Endothelial cell of umbilical vein (primary cell): ENCODE measurements at regions not wholly inside any gene's neighbourhood (a gene's known extent, or its start where the extent isn't known, plus 50 kb on each side); places are given as distances from the start of the nearest gene placed in this dataset.

Experiments
- BruUV-seq: library from RNA; stranded (reverse); fragments of 400-500 nt; replicated peaks from 2 replicates; lab custom pipeline; 2021; lab: Mats Ljungman, UMichigan
- CTCF ChIA-PET: fragments of 300-600, 350-600 bp; sonication (Branson Sonifier 250); formaldehyde crosslinking; loops from one replicate; lab custom pipeline; 2021; ENCODE audit warnings: antibody characterized with exemption, inconsistent platforms; lab: Charles Lee
- POLR2A ChIA-PET: fragments of 300-600, 350-600 bp; sonication (Branson Sonifier 250); formaldehyde crosslinking; loops from one replicate; lab custom pipeline; 2021; ENCODE audit warnings: antibody characterized with exemption, inconsistent platforms; lab: Charles Lee
- DNase-seq: peaks from one replicate; pipeline ENCODE4 v3.0.0-alpha.2; 2011; ENCODE audit warnings: low read depth, low spot score
- FAIRE-seq: peaks from 2 replicates; lab custom pipeline; 2011; peaks lifted over from hg19 to GRCh38; lab: Jason Lieb, UNC
- H2AFZ ChIP-seq: 2 replicates; pipeline ENCODE4 v1.6.0; 2012; ENCODE audit warnings: low read depth, low read length, control low read depth, inconsistent platforms
- H3K27ac ChIP-seq: 2 replicates; pipeline ENCODE4 v1.5.1; 2011; ENCODE audit warnings: low read depth, mild to moderate bottlenecking, control low read depth, low read length, moderate library complexity; ENCODE audit not compliant: insufficient read depth
- H3K27me3 ChIP-seq, 2 experiments: 2 replicates each; pipeline versions ENCODE4 v1.6.0 to v1.6.1; 2011; ENCODE audit warnings: low read length in 2 of 2, mixed read lengths in 1 of 2; ENCODE audit not compliant: control insufficient read depth in 2 of 2, insufficient read depth in 2 of 2
- H3K36me3 ChIP-seq, 2 experiments: 2 replicates in 1 of 2; 3 replicates in 1 of 2; pipeline ENCODE4 v1.5.1; 2011; ENCODE audit warnings: low read length in 2 of 2, mild to moderate bottlenecking in 1 of 2, moderate library complexity in 1 of 2; ENCODE audit not compliant: control insufficient read depth in 2 of 2, insufficient read depth in 2 of 2; ENCODE audit errors: extremely low read depth in 1 of 2
- H3K4me1 ChIP-seq: 3 replicates; pipeline ENCODE4 v1.5.1; 2011; ENCODE audit warnings: mild to moderate bottlenecking, low read length; ENCODE audit not compliant: control insufficient read depth, insufficient read depth; ENCODE audit errors: extremely low read depth
- H3K4me2 ChIP-seq: 2 replicates; pipeline ENCODE4 v1.6.1; 2011; ENCODE audit warnings: low read length, control low read depth, mixed read lengths; ENCODE audit not compliant: insufficient read depth
- H3K4me3 ChIP-seq, 3 experiments: fragments of 200-600 bp in 1 of 3; sonication (generic), shearing (Covaris generic) in 1 of 3; replicated peaks in 1 of 3; 2 replicates each; pipeline ENCODE4 v1.5.1; 2011 to 2016; ENCODE audit warnings: control low read depth in 3 of 3, low read length in 3 of 3, mild to moderate bottlenecking in 2 of 3, inconsistent platforms in 1 of 3, low read depth in 1 of 3, moderate library complexity in 1 of 3; ENCODE audit not compliant: insufficient read depth in 1 of 3
- H3K79me2 ChIP-seq: 2 replicates; pipeline ENCODE4 v1.6.0; 2012; ENCODE audit warnings: low read length, inconsistent platforms; ENCODE audit not compliant: control insufficient read depth, insufficient read depth
- H3K9ac ChIP-seq: replicated peaks from 2 replicates; pipeline ENCODE3; 2011; ENCODE audit warnings: low read length, control low read depth; ENCODE audit not compliant: insufficient read depth; ENCODE audit errors: extremely low read depth
- H3K9me1 ChIP-seq: replicated peaks from 3 replicates; pipeline ENCODE4 v1.6.0; 2011; ENCODE audit warnings: mild to moderate bottlenecking, low read length; ENCODE audit not compliant: control insufficient read depth, insufficient read depth; ENCODE audit errors: extremely low read depth
- H3K9me3 ChIP-seq: replicated peaks from 2 replicates; pipeline ENCODE4 v1.5.1; 2012; ENCODE audit warnings: low read length, inconsistent platforms; ENCODE audit not compliant: control insufficient read depth, insufficient read depth
- H4K20me1 ChIP-seq: replicated peaks from 2 replicates; pipeline ENCODE3; 2011; ENCODE audit warnings: mild to moderate bottlenecking, low read length; ENCODE audit not compliant: control insufficient read depth, insufficient read depth; ENCODE audit errors: extremely low read depth
- EZH2 ChIP-seq: IDR thresholded peaks from 2 replicates; pipeline ENCODE4 v1.6.1; 2012; ENCODE audit warnings: borderline replicate concordance, low read depth, mild to moderate bottlenecking, moderate library complexity, low read length, inconsistent platforms; ENCODE audit not compliant: severe bottlenecking
- FOS ChIP-seq: IDR thresholded peaks from 2 replicates; pipeline ENCODE4 v1.6.1; 2011; ENCODE audit warnings: mild to moderate bottlenecking, low read length, moderate library complexity, borderline replicate concordance; ENCODE audit not compliant: insufficient read depth
- GATA2 ChIP-seq: IDR thresholded peaks from 2 replicates; pipeline ENCODE4 v1.7.0; 2011; ENCODE audit warnings: low read depth, mild to moderate bottlenecking, moderate library complexity, mixed read lengths, low read length; ENCODE audit not compliant: insufficient read length, insufficient read depth
- JUN ChIP-seq: IDR thresholded peaks from 2 replicates; pipeline ENCODE4 v1.6.1; 2011; ENCODE audit warnings: borderline replicate concordance, low read depth; ENCODE audit not compliant: insufficient read length, insufficient read depth
- MYC ChIP-seq: IDR thresholded peaks from one replicate; pipeline ENCODE4 v1.6.1; 2011; ENCODE audit warnings: mild to moderate bottlenecking, low read depth, low read length
- POLR2A ChIP-seq: IDR thresholded peaks from 2 replicates; pipeline ENCODE4 v1.6.1; 2012; ENCODE audit warnings: low read depth, mild to moderate bottlenecking, control low read depth, low read length
- POLR2AphosphoS5 ChIP-seq: IDR thresholded peaks from 2 replicates; pipeline ENCODE4 v1.6.1; 2012; ENCODE audit warnings: low read depth, mild to moderate bottlenecking, control low read depth, low read length, moderate library complexity; ENCODE audit not compliant: insufficient read depth
- dilution Hi-C: fragments of 300-500 bp; cut with MboI; formaldehyde crosslinking; loops from one replicate; pipeline ENCODE4 v1.15.0; 2019; ENCODE audit warnings: low sequenced_read_pairs; ENCODE audit not compliant: extremely low pct_ligation_motif_present
- intact Hi-C: fragments of 100-400 bp; cut with micrococcal nuclease; formaldehyde crosslinking; loops from one replicate; pipeline ENCODE4 v1.10.0; 2022
- TF ChIP-seq, protein P1 (sequence below), 2 donors: IDR thresholded peaks; 1 replicate in 1 of 2; 2 replicates in 1 of 2; pipeline ENCODE4 v1.5.1; 2011; ENCODE audit warnings: low read length in 2 of 2, mild to moderate bottlenecking in 2 of 2, moderate library complexity in 2 of 2, control low read depth in 1 of 2, inconsistent platforms in 1 of 2, low read depth in 1 of 2; ENCODE audit not compliant: insufficient read depth in 1 of 2; ENCODE audit errors: extremely low read depth in 1 of 2

DNA sequence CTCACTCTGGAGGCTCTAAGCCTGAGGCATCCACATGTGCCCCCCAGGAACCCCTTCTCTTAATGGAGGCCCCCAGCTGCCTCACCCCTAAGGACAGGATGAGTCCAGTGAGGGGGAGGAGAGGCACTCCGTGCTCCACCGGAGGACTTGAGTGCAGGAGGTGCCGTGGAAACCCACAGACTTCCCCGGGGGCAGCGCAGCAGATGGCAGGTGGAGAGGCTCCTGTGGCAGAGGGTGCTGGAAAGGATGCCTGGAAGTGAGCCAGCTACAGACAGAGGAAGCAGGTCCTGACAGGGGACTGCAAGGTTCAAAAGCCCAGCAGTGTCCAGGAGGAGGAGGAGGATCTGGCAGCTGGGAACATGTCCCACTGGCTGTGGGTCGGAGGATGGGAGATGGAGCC is 1384.0 kb downstream of the TBC1D22A start:
- Histone ChIP-seq H3K27me3 (no peaks in the 10 kb centered on the region), H2AFZ (no peak overlapping the region), H3K36me3 (no peaks in the 10 kb centered on the region), H3K4me1 (no peaks in the 10 kb centered on the region), H3K9me3 (peaks cover 11% of the 10 kb centered on the region), H4K20me1 (no peaks in the 10 kb centered on the region), H3K79me2 (no peaks in the 10 kb centered on the region), H3K4me3 (no peak overlapping the region), H3K4me2 (no peak overlapping the region), H3K27ac (no peak overlapping the region), H3K9ac (no peak overlapping the region), H3K9me1 (no peaks in the 10 kb centered on the region)
- FAIRE-seq (no peak), DNase-seq (no peak)
- intact Hi-C loops (no loop called here), dilution Hi-C loops (no loop called here)
- ChIA-PET POLR2A (no interaction called here), CTCF (no interaction called here)
- no peak for TF ChIP-seq GATA2
- TF ChIP-seq POLR2AphosphoS5, result no peak
- TF ChIP-seq FOS, result no peak
- TF ChIP-seq POLR2A, result no peak
- TF ChIP-seq MYC, result no peak
- TF ChIP-seq EZH2, result no peak
- no peak for TF ChIP-seq JUN
- TF ChIP-seq, protein P1, sequence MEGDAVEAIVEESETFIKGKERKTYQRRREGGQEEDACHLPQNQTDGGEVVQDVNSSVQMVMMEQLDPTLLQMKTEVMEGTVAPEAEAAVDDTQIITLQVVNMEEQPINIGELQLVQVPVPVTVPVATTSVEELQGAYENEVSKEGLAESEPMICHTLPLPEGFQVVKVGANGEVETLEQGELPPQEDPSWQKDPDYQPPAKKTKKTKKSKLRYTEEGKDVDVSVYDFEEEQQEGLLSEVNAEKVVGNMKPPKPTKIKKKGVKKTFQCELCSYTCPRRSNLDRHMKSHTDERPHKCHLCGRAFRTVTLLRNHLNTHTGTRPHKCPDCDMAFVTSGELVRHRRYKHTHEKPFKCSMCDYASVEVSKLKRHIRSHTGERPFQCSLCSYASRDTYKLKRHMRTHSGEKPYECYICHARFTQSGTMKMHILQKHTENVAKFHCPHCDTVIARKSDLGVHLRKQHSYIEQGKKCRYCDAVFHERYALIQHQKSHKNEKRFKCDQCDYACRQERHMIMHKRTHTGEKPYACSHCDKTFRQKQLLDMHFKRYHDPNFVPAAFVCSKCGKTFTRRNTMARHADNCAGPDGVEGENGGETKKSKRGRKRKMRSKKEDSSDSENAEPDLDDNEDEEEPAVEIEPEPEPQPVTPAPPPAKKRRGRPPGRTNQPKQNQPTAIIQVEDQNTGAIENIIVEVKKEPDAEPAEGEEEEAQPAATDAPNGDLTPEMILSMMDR (IDR thresholded peaks at IDR 0.05; ENCODE audit: extremely low read depth in 1 of 2, insufficient read depth in 1 of 2, low read depth in 1 of 2, low read length in 2 of 2), result no peak
- BruUV-seq, result no TSS peak
